Subcutaneous abdominal adipose tissue (tissue), 5 donors: ENCODE measurements at regions not wholly inside any gene's neighbourhood (a gene's known extent, or its start where the extent isn't known, plus 50 kb on each side); places are given as distances from the start of the nearest gene placed in this dataset.
"Not testable (repeated sequence)": the region's sequence is repeated elsewhere in the genome, so short reads cannot be mapped to it uniquely, and the experiment has no call there.

Source experiments
- H3K27ac ChIP-seq: one replicate; pipeline ENCODE4 v1.7.0; 2013; ENCODE audit warnings: low read depth, mild to moderate bottlenecking, inconsistent platforms, low read length, moderate library complexity
- H3K27me3 ChIP-seq, 5 donors: one replicate each; pipeline ENCODE4 v1.7.0; 2013; ENCODE audit warnings: low read length in 5 of 5, inconsistent platforms in 1 of 5; ENCODE audit not compliant: control insufficient read depth in 5 of 5, insufficient read depth in 4 of 5
- H3K36me3 ChIP-seq, 5 donors: one replicate each; pipeline ENCODE4 v1.7.0; 2013; ENCODE audit warnings: low read length in 5 of 5; ENCODE audit not compliant: control insufficient read depth in 5 of 5, insufficient read depth in 5 of 5
- H3K4me1 ChIP-seq, 5 donors: one replicate each; pipeline ENCODE4 v1.7.0; 2013; ENCODE audit warnings: low read length in 5 of 5, mild to moderate bottlenecking in 3 of 5, moderate library complexity in 1 of 5; ENCODE audit not compliant: control insufficient read depth in 5 of 5, insufficient read depth in 5 of 5
- H3K4me3 ChIP-seq, 5 donors: one replicate each; pipeline ENCODE4 v1.7.0; 2013; ENCODE audit warnings: low read length in 5 of 5, low read depth in 1 of 5
- H3K9ac ChIP-seq, 5 donors: one replicate each; pipeline ENCODE4 v1.7.0; 2013; ENCODE audit warnings: low read length in 5 of 5, mild to moderate bottlenecking in 4 of 5, moderate library complexity in 3 of 5
- H3K9me3 ChIP-seq, 5 donors: one replicate each; pipeline ENCODE4 v1.7.0; 2013; ENCODE audit warnings: low read length in 5 of 5; ENCODE audit not compliant: control insufficient read depth in 5 of 5
- donor health status: healthy.
- donor health status: healthy.
- donor health status: healthy.
- donor health status: healthy.
- donor health status: healthy.

DNA sequence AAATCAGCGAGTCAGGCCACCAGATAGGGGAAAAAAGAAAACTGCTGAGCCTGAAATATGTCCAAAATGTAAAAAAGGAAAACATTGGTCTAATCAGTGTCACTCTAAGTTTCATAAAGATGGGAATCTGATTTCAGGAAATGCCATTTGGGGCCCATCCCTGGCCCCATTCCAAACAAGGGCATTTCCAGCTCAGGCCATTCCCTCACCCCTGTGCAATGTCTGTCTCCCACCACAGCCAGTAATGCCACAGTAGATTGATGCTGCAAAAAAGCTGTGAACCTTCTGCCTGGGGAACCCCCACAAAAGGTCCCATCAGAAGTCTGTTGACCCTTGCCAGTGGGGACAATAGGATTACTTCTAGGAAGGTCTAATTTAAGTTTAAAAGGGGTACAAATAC, 199.6 kb downstream of the YTHDC2 start:
- Histone ChIP-seq H3K27me3 (no peaks in the 10 kb centered on the region), H3K9me3 (peaks cover 0 to 14% (median 4%) of the 10 kb centered on the region in 5 donors), H3K36me3 (no peaks in the 10 kb centered on the region), H3K4me3 (no peak overlapping the region), H3K9ac (no peak overlapping the region), H3K4me1 (no peaks in the 10 kb centered on the region), H3K27ac (no peak overlapping the region)

DNA sequence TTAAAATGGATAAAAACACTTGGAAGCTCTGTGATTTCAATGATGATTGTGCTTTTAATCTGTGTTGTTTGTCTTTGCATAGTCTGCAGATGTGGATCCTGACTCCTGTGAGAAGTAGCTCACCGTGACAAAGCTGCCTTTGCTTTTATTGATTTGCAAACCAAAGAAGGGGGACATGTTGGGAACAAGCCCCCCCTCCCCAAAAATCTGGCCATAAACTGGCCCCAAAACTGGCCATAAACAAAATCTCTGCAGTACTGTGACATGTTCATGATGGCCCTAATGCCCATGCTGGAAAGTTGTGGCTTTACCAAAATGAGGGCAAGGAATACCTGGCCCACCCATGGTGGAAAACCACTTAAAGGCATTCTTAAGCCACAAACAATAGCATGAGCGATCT, 202.4 kb downstream of the YTHDC2 start:
- peaks cover 0 to 14% (median 4%) of the 10 kb centered on the region in 5 donors for H3K9me3 ChIP-seq
- H3K36me3 ChIP-seq, H3K9ac ChIP-seq, H3K27ac ChIP-seq, H3K4me1 ChIP-seq, H3K4me3 ChIP-seq, H3K27me3 ChIP-seq: not testable (repeated sequence)

DNA sequence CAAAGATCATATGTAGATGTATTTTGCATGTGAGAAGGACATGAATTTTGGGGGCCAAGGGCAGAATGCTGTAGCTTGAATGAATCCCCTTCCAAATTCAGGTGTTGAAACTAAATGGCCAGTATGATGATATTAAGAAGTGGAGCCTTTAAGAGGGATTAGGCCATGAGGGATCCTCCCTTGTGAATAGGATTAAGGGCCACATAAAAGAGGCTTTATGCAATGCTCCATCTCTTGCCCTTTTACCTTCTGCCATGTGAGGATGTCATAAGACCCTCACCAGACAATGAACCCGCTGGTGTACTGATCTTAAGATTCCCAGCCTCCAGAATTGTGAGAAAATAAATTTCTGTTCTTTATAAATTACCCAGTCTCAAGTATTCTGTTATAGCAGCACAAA, 206.1 kb downstream of the YTHDC2 start:
- Histone ChIP-seq H3K9ac (no peak overlapping the region), H3K9me3 (peaks cover 0 to 14% (median 4%) of the 10 kb centered on the region in 5 donors), H3K27me3 (no peaks in the 10 kb centered on the region), H3K4me3 (no peak overlapping the region), H3K27ac (no peak overlapping the region), H3K36me3 (no peaks in the 10 kb centered on the region), H3K4me1 (no peaks in the 10 kb centered on the region)

DNA sequence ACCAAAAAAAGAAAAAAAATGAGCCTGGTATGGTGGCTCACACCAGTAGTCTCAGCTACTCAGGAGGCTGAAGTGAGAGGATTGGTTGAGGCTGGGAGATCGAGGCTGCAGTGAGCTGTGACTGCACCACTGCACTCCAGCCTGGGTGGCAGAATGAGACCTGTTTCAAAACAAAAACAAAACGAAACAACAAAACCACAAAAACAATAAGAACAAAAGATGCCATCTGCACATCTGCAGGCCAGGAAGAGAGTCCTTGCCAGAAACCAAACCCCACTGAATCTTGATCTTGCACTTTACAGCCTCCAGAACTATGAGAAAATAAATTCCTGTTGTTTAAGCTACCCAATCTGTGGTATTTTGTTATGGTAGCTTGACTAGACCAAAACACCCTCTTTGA, 207.7 kb downstream of the YTHDC2 start:
- H3K4me3 ChIP-seq = no peak overlapping the region
- H3K9me3 ChIP-seq = peaks cover 0 to 8% (median 4%) of the 10 kb centered on the region in 5 donors
- H3K27ac ChIP-seq = no peak overlapping the region
- H3K27me3 ChIP-seq = no peaks in the 10 kb centered on the region
- no peaks in the 10 kb centered on the region for H3K4me1 ChIP-seq
- H3K36me3 ChIP-seq = no peaks in the 10 kb centered on the region
- H3K9ac ChIP-seq = no peak overlapping the region

DNA sequence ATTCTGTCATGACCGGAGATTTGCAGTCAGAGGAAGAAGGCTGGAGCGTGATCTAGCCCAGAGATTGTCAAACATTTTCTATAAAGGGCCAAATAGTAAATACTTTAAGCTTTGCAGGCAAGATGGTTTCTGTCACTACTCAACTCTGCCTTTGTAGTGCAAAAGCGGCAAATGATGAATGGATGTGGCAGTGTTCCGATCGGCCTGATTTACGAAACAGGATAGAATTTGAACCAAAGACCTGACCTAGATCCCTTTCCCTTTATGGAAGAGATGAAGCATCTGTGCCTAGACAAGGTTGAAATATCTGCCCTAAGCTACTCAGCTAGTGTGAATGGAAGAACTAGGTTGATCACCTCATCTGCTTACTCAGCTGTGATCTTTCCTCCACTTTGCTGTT, 209.5 kb downstream of the YTHDC2 start:
- Histone ChIP-seq H3K36me3 (no peaks in the 10 kb centered on the region), H3K9ac (no peak overlapping the region), H3K9me3 (peaks cover 0 to 1% (median 0%) of the 10 kb centered on the region in 5 donors), H3K27me3 (no peaks in the 10 kb centered on the region), H3K27ac (no peak overlapping the region), H3K4me1 (no peaks in the 10 kb centered on the region), H3K4me3 (no peak overlapping the region)

DNA sequence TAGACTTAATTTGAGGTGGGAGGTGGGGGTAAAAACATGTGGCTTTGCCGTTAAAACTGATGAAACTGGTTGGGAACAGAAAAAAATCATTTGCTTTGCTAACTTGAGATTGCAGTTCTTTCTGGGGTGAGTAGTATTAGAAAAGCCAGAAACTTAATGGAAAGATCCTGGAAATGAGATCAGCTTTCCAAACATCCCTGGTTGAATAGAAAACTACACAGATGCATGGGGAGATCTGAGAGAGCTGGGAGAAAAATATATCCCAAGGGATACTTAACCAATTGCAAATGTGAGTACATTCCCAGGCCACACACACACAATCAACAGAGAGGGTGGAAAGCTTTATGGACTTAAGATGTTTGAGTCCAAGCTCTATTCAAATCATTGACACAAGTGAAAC, 222.3 kb downstream of the YTHDC2 start:
- H3K27ac ChIP-seq = no peak overlapping the region
- no peaks in the 10 kb centered on the region for H3K4me1 ChIP-seq
- no peaks in the 10 kb centered on the region for H3K9me3 ChIP-seq
- no peaks in the 10 kb centered on the region for H3K36me3 ChIP-seq
- no peaks in the 10 kb centered on the region for H3K27me3 ChIP-seq
- H3K4me3 ChIP-seq = no peak overlapping the region
- H3K9ac ChIP-seq = no peak overlapping the region

DNA sequence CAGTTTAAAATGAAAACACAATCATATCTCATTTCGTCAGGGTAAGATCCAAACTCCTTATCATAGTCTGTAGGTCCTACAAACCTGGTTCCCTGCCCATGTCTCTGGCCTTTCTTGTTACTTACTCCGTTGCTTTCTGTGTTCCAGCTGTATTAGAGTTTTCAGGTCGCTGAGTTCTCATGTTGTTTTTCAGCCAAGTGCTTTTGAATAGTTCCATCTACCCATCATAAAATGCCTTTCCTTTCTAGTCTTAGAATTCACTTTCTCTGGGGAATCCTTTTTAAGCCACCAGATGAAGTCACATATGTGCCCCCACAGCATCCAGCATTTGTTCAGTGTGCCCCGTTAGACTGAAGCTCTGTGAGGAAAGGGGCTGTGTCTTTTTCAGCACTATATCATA, 228.7 kb downstream of the YTHDC2 start:
- Histone ChIP-seq H3K9ac (no peak overlapping the region), H3K9me3 (no peaks in the 10 kb centered on the region), H3K36me3 (no peaks in the 10 kb centered on the region), H3K4me3 (no peak overlapping the region), H3K27me3 (no peaks in the 10 kb centered on the region), H3K4me1 (no peaks in the 10 kb centered on the region), H3K27ac (no peak overlapping the region)

DNA sequence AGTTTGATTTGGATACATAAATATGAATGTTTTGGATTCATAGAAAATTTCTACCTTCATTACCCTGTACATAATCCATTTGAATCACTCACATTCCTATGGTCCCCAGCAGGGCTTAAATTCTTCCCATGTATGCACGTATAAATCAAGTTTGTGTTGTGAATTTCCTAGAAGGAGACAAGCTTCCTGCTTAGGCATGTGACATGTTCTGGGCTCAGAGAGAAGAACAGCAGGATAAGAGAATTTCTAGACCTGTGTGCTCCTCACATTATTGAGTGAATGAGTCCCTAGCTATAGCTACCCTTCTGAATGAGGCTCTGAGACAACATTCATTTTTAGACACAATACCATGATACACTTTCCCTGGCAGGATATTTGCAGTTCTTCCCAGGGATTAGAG, 229.1 kb downstream of the YTHDC2 start:
- Histone ChIP-seq H3K27ac (no peak overlapping the region), H3K4me3 (no peak overlapping the region), H3K36me3 (no peaks in the 10 kb centered on the region), H3K4me1 (no peaks in the 10 kb centered on the region), H3K27me3 (no peaks in the 10 kb centered on the region), H3K9me3 (no peaks in the 10 kb centered on the region), H3K9ac (no peak overlapping the region)

DNA sequence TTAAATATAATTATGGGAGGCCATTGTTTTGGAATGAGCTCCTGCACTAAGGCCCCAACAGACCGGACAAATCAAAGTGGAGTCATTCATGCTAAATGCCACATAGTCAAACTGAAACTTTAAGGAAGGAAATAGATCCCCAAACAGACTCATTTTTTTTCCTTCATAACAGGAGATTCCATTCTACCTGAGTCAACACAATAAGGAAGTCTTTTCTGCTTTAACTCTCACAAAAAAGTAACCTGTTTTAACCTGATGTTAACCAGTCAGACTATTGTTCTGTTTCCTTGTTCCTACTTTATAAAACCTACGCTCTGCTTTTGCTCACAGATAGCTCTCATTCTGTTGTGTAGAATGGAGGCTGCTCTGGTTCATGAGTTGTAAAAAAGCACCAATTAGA, 234.9 kb downstream of the YTHDC2 start:
- Histone ChIP-seq H3K36me3 (no peaks in the 10 kb centered on the region), H3K27me3 (no peaks in the 10 kb centered on the region), H3K9ac (no peak overlapping the region), H3K4me3 (no peak overlapping the region), H3K4me1 (no peaks in the 10 kb centered on the region), H3K9me3 (no peaks in the 10 kb centered on the region), H3K27ac (no peak overlapping the region)

DNA sequence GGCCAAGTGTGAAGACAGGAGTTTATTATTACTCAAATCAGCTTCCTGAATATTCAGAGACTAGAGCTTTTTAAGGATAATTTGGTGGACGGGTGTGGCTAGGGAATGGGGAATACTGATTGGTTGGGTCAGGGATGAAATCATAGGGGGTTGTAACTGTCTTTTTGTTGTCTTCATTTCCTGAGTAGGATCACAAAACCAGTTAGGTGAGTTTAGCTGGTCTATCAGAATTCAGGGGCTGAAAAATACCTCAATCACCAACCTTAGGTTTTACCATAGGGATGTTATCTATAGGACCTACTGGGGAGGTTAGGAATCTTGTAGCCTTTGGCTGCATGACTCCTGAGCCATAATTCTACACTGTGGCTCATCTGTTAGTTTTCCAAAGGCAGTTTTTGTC, 235.8 kb downstream of the YTHDC2 start:
- Histone ChIP-seq H3K9me3 (no peaks in the 10 kb centered on the region), H3K27ac (no peak overlapping the region), H3K9ac (no peak overlapping the region), H3K4me3 (no peak overlapping the region), H3K27me3 (no peaks in the 10 kb centered on the region), H3K36me3 (no peaks in the 10 kb centered on the region), H3K4me1 (no peaks in the 10 kb centered on the region)

DNA sequence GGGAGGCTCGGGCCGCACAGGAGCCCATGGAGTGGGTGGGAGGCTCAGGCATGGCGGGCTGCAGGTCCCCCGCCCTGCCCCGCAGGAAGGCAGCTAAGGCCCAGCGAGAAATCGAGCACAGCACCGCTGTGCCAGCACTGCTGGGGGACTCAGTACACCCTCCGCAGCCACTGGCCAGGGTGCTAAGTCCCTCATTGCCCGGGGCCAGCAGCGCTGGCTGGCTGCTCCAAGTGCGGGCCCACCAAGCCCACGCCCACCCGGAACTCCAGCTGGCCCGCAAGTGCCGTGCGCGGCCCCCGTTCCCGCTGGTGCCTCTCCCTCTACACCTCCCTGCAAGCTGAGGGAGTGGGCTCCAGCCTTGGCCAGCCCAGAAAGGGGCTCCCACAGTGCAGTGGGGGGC, 239.7 kb downstream of the YTHDC2 start:
- not testable (repeated sequence) for H3K4me1 ChIP-seq, H3K27me3 ChIP-seq, H3K36me3 ChIP-seq, H3K9ac ChIP-seq, H3K4me3 ChIP-seq, H3K9me3 ChIP-seq, H3K27ac ChIP-seq
